ENCODE measurements at regions not wholly inside any gene's neighbourhood (a gene's known extent, or its start where the extent isn't known, plus 50 kb on each side); places are given as distances from the start of the nearest gene placed in this dataset.

DNA sequence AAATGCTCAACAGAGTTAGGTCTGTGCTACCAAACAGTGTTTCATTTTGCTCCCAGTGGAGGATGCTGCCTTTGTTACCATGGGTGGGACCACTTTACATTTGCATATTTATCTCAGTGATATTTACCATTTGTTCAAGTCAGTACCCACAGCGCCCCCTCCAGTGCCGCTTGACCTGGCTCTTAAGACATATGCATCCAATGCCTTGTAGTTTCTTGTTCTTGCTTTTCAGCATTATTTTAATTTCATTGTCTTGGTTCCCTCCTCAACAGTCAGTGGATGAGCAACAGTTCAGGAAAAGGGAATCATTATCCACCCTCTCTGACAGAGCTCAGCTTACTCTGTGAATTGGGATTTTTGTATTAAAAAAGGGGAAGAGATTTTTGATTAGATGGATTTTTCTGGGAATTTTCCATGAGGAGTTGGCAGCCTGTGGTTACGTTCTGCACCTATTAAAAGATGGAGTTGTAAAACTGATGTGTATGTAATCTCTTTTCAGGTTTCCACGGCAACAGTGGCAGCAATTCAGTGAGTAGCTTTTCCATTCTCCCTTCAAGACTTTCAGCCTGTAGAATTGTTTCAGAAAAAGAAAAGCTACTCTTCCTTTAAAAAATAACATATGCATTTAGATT, 240.5 kb upstream of the DAAM1 start:
- TF ChIP-seq CTCF (IDR thresholded peaks at IDR 0.05) (no peak), POLR2A (IDR thresholded peaks at IDR 0.05) (no peak)
